ENCODE measurements at regions not wholly inside any gene's neighbourhood (a gene's known extent, or its start where the extent isn't known, plus 50 kb on each side); places are given as distances from the start of the nearest gene placed in this dataset.

DNA sequence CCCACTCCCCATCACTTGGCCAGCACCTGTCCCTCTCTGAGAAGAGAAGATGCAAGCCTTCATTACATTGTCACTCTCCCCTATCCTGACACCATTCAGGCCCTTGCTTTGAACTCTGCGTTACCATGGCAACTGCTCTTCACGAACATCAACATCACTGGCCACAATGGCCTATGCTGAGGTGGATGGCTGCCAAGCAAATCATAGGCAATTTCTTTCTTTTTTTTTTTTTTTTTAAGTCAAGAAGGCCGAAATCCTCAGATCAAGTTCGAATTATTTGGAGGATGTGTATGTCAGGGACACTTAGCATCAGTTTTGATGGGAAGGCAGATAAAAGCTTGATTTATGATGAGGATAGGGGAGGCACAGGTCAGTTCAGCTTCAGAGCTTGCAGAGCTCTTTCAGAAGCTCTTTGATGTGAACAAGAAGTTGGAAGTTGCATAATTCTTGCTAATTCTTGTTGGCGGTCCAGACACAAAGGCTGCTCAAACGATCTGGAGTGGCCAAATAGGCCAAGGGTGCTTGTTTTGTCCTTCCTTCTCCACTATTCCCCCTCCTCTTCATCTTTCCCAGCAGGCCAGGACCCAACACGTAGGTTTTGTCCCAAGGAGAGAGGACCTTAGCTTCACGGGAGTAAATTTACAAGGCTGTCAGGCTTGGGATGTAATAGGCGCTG is 179.9 kb upstream of the NPVF start:
- TF ChIP-seq, protein P1, sequence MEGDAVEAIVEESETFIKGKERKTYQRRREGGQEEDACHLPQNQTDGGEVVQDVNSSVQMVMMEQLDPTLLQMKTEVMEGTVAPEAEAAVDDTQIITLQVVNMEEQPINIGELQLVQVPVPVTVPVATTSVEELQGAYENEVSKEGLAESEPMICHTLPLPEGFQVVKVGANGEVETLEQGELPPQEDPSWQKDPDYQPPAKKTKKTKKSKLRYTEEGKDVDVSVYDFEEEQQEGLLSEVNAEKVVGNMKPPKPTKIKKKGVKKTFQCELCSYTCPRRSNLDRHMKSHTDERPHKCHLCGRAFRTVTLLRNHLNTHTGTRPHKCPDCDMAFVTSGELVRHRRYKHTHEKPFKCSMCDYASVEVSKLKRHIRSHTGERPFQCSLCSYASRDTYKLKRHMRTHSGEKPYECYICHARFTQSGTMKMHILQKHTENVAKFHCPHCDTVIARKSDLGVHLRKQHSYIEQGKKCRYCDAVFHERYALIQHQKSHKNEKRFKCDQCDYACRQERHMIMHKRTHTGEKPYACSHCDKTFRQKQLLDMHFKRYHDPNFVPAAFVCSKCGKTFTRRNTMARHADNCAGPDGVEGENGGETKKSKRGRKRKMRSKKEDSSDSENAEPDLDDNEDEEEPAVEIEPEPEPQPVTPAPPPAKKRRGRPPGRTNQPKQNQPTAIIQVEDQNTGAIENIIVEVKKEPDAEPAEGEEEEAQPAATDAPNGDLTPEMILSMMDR (IDR thresholded peaks at IDR 0.05), result no peak
- no peak for TF ChIP-seq POLR2A (IDR thresholded peaks at IDR 0.05)

Data from sigmoid colon (tissue), 3 donors.